Gastroesophageal sphincter (tissue), 3 donors: ENCODE measurements at regions not wholly inside any gene's neighbourhood (a gene's known extent, or its start where the extent isn't known, plus 50 kb on each side); places are given as distances from the start of the nearest gene placed in this dataset.

ENCODE experiments used
- CTCF ChIP-seq, 4 experiments: fragments of 200-600 bp in 2 of 4; fragments of 450-650 bp in 2 of 4; sonication (generic) in 1 of 4; IDR thresholded peaks; one replicate each; pipeline ENCODE4 v1.5.1; 2017 to 2019; ENCODE audit warnings: antibody characterized with exemption in 4 of 4, mild to moderate bottlenecking in 2 of 4, moderate library complexity in 2 of 4
- POLR2A ChIP-seq, 2 donors: fragments of 450-650 bp; IDR thresholded peaks; one replicate each; pipeline ENCODE4 v1.6.1; 2017; ENCODE audit warnings: antibody characterized with exemption in 2 of 2, mild to moderate bottlenecking in 2 of 2, moderate library complexity in 1 of 2
- POLR2AphosphoS5 ChIP-seq: sonication (generic); formaldehyde crosslinking; IDR thresholded peaks from one replicate; pipeline ENCODE4 v1.6.1; 2017; ENCODE audit warnings: antibody characterized with exemption

DNA sequence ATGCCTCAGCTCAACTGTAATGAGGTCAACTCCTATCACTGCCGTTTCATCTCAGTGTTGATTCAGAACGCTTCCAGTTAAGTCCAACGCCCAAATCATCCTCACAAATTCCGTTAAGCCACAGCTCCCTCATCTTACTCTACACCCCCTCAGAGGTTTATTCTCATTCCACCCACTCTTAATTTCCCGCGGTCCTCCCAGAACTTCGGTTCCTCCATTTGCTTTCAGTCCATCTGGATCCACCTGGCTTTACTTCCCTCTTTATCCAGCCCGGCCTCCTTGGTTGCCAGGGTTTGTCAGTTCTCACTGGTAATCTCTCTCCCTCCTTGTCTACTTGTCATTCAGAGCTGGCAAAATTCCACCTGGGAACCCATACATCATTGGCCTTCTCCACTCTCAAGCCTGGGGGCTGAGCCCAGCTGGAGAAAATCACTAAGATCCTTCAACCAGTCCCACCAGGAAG, 51.3 kb upstream of the RUNX1 start:
- TF ChIP-seq POLR2A (IDR thresholded peaks at IDR 0.05) (no peak), CTCF (IDR thresholded peaks at IDR 0.05) (no peak), POLR2AphosphoS5 (no peak)
